GM19455 (cell line): ENCODE measurements at regions not wholly inside any gene's neighbourhood (a gene's known extent, or its start where the extent isn't known, plus 50 kb on each side); places are given as distances from the start of the nearest gene placed in this dataset.
"Not testable (repeated sequence)": the region's sequence is repeated elsewhere in the genome, so short reads cannot be mapped to it uniquely, and the experiment has no call there.

Experiments
- ATAC-seq: cut with Tn5 transposase; IDR thresholded peaks from one replicate; pipeline ENCODE4 v1.9.1; 2021; ENCODE audit not compliant: unreplicated experiment

- ATAC-seq = no peak
These were observed 114.0 kb downstream of the DACT1 start for GRCh38 chr14:58751788-58752187.

GRCh38 chr14:58752289-58752688, 114.5 kb downstream of the DACT1 start:
- ATAC-seq = no peak

- ATAC-seq = no peak
These were observed 115.0 kb downstream of the DACT1 start for GRCh38 chr14:58752771-58753201.

GRCh38 chr14:58755031-58755925, 117.5 kb downstream of the DACT1 start:
- no peak for ATAC-seq

- ATAC-seq = no peak
These were observed 122.4 kb downstream of the DACT1 start for GRCh38 chr14:58760121-58760520.

- no peak for ATAC-seq
These were observed 124.9 kb downstream of the DACT1 start for GRCh38 chr14:58762629-58763028.

GRCh38 chr14:58763210-58763609, 125.4 kb downstream of the DACT1 start:
- ATAC-seq = no peak

GRCh38 chr14:58765418-58765831, 127.7 kb downstream of the DACT1 start:
- ATAC-seq = no peak

- ATAC-seq = no peak
These were observed 128.1 kb downstream of the DACT1 start for GRCh38 chr14:58765843-58766242.

GRCh38 chr14:58769011-58769643, 131.4 kb downstream of the DACT1 start:
- ATAC-seq = no peak

GRCh38 chr14:58769771-58770170, 132.0 kb downstream of the DACT1 start:
- ATAC-seq = no peak

GRCh38 chr14:58770491-58770982, 132.8 kb downstream of the DACT1 start:
- ATAC-seq = no peak

- ATAC-seq = no peak
These were observed 133.3 kb downstream of the DACT1 start for GRCh38 chr14:58771016-58771415.

- no peak for ATAC-seq
These were observed 134.4 kb downstream of the DACT1 start for GRCh38 chr14:58772116-58772515.

- ATAC-seq = no peak
These were observed 135.2 kb downstream of the DACT1 start for GRCh38 chr14:58772794-58773620.

GRCh38 chr14:58774531-58774930, 136.8 kb downstream of the DACT1 start:
- ATAC-seq = no peak

GRCh38 chr14:58775130-58775529, 137.4 kb downstream of the DACT1 start:
- ATAC-seq = not testable (repeated sequence)

- ATAC-seq = no peak
These were observed 138.8 kb downstream of the DACT1 start for GRCh38 chr14:58776516-58776915.

- no peak for ATAC-seq
These were observed 139.8 kb downstream of the DACT1 start for GRCh38 chr14:58777541-58777979.

GRCh38 chr14:58778202-58778601, 140.4 kb downstream of the DACT1 start:
- ATAC-seq = no peak

GRCh38 chr14:58779376-58779775, 141.6 kb downstream of the DACT1 start:
- no peak for ATAC-seq
